ENCODE measurements at regions not wholly inside any gene's neighbourhood (a gene's known extent, or its start where the extent isn't known, plus 50 kb on each side); places are given as distances from the start of the nearest gene placed in this dataset.

GRCh38 chr13:37493775-37494174, 104.8 kb downstream of the POSTN start:
- no peak for TF ChIP-seq POLR2A (IDR thresholded peaks at IDR 0.05; ENCODE audit: extremely low read depth, insufficient read length)
- no peak for TF ChIP-seq CTCF (IDR thresholded peaks at IDR 0.05; ENCODE audit: low read depth, low read length)
- TF ChIP-seq MYC (IDR thresholded peaks at IDR 0.05; ENCODE audit: low read depth, low read length) = no peak
- TF ChIP-seq, protein P1, sequence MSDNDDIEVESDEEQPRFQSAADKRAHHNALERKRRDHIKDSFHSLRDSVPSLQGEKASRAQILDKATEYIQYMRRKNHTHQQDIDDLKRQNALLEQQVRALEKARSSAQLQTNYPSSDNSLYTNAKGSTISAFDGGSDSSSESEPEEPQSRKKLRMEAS (IDR thresholded peaks at IDR 0.05; ENCODE audit: low read depth, low read length) = no peak
- no peak overlapping the region for H3K4me3 ChIP-seq (ENCODE audit: low read depth, low read length)
- no peak for DNase-seq (ENCODE audit: low read depth)

- no peak overlapping the region for H3K4me3 ChIP-seq (ENCODE audit: low read depth, low read length)
- TF ChIP-seq CTCF (IDR thresholded peaks at IDR 0.05; ENCODE audit: low read depth, low read length) (no peak), POLR2A (IDR thresholded peaks at IDR 0.05; ENCODE audit: extremely low read depth, insufficient read length) (no peak), MYC (IDR thresholded peaks at IDR 0.05; ENCODE audit: low read depth, low read length) (no peak)
- TF ChIP-seq, protein P1 (IDR thresholded peaks at IDR 0.05; ENCODE audit: low read depth, low read length) = no peak
- DNase-seq (ENCODE audit: low read depth) = no peak
Observed at GRCh38 chr13:37492741-37493514, 105.6 kb downstream of the POSTN start.

DNA sequence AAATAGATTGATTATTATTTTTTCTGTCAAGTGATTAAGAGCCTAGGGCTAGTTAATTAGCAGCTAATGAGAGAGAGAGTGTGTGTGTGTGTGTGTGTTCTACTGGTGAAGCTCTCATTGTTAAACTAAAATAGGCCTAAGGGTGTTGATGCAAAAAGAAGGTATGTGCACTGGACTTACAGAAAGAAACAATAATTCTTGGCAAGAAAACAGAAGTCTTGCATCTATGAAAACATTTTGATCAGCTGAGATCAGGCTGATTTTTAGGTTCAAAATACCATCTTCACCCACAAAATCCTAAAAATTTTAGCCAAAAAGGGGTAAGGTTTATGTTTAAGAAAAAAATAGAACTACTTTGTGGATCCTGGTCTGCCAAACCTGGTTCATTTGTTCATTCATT, 106.5 kb downstream of the POSTN start:
- no peak for DNase-seq (ENCODE audit: low read depth)
- no peak overlapping the region for H3K4me3 ChIP-seq (ENCODE audit: low read depth, low read length)
- no peak for TF ChIP-seq CTCF (IDR thresholded peaks at IDR 0.05; ENCODE audit: low read depth, low read length)

DNA sequence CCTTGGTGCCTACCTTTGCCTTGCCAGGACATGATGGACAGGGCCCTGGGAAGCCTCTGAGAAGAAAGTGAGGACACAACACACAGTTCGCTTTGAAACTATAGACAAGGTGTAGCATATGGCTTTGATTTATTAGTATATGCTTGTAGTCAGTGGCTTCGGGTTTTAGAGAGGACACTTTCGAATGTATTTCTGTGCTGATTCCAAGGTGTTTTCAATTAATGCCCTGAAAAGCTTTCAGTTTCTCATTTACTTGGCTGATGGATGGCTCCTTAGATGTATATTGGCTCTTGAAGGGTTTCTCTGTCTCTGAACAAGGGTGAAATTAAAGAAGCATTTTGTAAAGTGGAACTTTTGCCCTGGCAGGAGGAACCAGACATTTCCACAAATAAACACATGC, 106.9 kb downstream of the POSTN start:
- no peak for DNase-seq (ENCODE audit: low read depth)
- H3K4me3 ChIP-seq (ENCODE audit: low read depth, low read length) = no peak overlapping the region
- TF ChIP-seq, protein P1 (IDR thresholded peaks at IDR 0.05; ENCODE audit: low read depth, low read length) = no peak
- TF ChIP-seq CTCF (IDR thresholded peaks at IDR 0.05; ENCODE audit: low read depth, low read length) (no peak), MYC (IDR thresholded peaks at IDR 0.05; ENCODE audit: low read depth, low read length) (no peak), POLR2A (IDR thresholded peaks at IDR 0.05; ENCODE audit: extremely low read depth, insufficient read length) (no peak)

GRCh38 chr13:37490176-37490779, 108.3 kb downstream of the POSTN start:
- no peak overlapping the region for H3K4me3 ChIP-seq (ENCODE audit: low read depth, low read length)
- DNase-seq (ENCODE audit: low read depth) = no peak
- TF ChIP-seq, protein P1 (IDR thresholded peaks at IDR 0.05; ENCODE audit: low read depth, low read length) = no peak

DNA sequence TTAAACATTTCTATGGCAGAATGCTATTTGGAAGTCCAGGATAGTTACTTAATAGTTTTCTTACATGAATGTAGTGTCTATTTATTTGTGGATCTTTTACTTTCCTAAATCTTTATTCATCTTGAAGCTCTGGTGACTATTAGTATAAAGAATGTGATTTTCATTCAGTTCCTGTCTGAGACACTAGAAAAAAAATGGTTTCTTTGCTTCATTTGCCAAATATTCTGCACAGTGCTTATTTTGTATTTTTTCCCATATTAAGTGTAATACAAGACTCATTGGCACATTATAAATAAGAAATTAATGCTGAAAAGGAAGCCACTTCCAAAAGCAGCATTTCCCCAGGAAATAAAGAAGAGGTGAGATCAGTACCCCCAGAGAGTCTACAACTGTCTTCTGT, 109.8 kb downstream of the POSTN start:
- DNase-seq (ENCODE audit: low read depth) = no peak
- TF ChIP-seq CTCF (IDR thresholded peaks at IDR 0.05; ENCODE audit: low read depth, low read length) (no peak), POLR2A (IDR thresholded peaks at IDR 0.05; ENCODE audit: extremely low read depth, insufficient read length) (no peak), MYC (IDR thresholded peaks at IDR 0.05; ENCODE audit: low read depth, low read length) (no peak)
- TF ChIP-seq, protein P1 (IDR thresholded peaks at IDR 0.05; ENCODE audit: low read depth, low read length) = no peak
- no peak overlapping the region for H3K4me3 ChIP-seq (ENCODE audit: low read depth, low read length)

Measured in NB4 (cell line).